OCI-LY7 (cell line): ENCODE measurements at regions not wholly inside any gene's neighbourhood (a gene's known extent, or its start where the extent isn't known, plus 50 kb on each side); places are given as distances from the start of the nearest gene placed in this dataset.

Experiments
- BruUV-seq: library from RNA; stranded (reverse); fragments of 400-500 nt; replicated peaks from 2 replicates; lab custom pipeline; 2021; lab: Mats Ljungman, UMichigan
- CTCF ChIA-PET: fragments of 300-600 bp; sonication (Branson Sonifier 250); formaldehyde crosslinking; loops from one replicate; lab custom pipeline; 2022; ENCODE audit warnings: antibody characterized with exemption; ENCODE audit not compliant: unreplicated experiment; lab: Charles Lee
- POLR2A ChIA-PET: fragments of 300-600 bp; sonication (Branson Sonifier 250); formaldehyde crosslinking; loops from one replicate; lab custom pipeline; 2022; ENCODE audit warnings: antibody characterized with exemption; lab: Charles Lee
- DNase-seq: peaks from one replicate; pipeline ENCODE4 v3.0.0-alpha.2; 2015; ENCODE audit warnings: low spot score
- H2AFZ ChIP-seq: fragments of 200-600 bp; sonication (generic), shearing (Covaris generic); 2 replicates; pipeline ENCODE4 v1.6.1; 2014; ENCODE audit warnings: mild to moderate bottlenecking, antibody characterized with exemption, low read length, moderate library complexity
- H3K27ac ChIP-seq: fragments of 200-600 bp; sonication (generic); 2 replicates; pipeline ENCODE4 v1.5.1; 2014; ENCODE audit warnings: mixed run types, low read depth, mild to moderate bottlenecking, moderate library complexity, low read length, inconsistent platforms; ENCODE audit not compliant: poor library complexity, severe bottlenecking
- H3K36me3 ChIP-seq: fragments of 200-600 bp; sonication (generic); 2 replicates; pipeline ENCODE4 v1.6.1; 2014; ENCODE audit warnings: mild to moderate bottlenecking, antibody characterized with exemption, low read length, moderate library complexity, mixed read lengths; ENCODE audit not compliant: insufficient read depth
- H3K4me1 ChIP-seq: fragments of 200-600 bp; sonication (generic); 2 replicates; pipeline ENCODE4 v1.5.1; 2014; ENCODE audit warnings: mild to moderate bottlenecking, low read length; ENCODE audit not compliant: insufficient read depth, poor library complexity, severe bottlenecking
- H3K4me2 ChIP-seq: fragments of 200-600 bp; sonication (generic); 2 replicates; pipeline ENCODE4 v1.6.1; 2014; ENCODE audit warnings: mild to moderate bottlenecking, low read length
- H3K4me3 ChIP-seq: fragments of 200-600 bp; sonication (generic); 2 replicates; pipeline ENCODE4 v1.5.1; 2014; ENCODE audit warnings: mild to moderate bottlenecking, low read depth, low read length; ENCODE audit not compliant: poor library complexity, severe bottlenecking
- H3K79me2 ChIP-seq: fragments of 200-600 bp; sonication (generic); 2 replicates; pipeline ENCODE4 v1.6.1; 2016; ENCODE audit warnings: low read depth, mild to moderate bottlenecking, low read length, moderate library complexity, mixed read lengths; ENCODE audit not compliant: insufficient read depth
- H3K9me2 ChIP-seq: fragments of 200-600 bp; sonication (generic); 2 replicates; pipeline ENCODE4 v1.6.1; 2016; ENCODE audit warnings: mild to moderate bottlenecking, low read length, mixed read lengths; ENCODE audit not compliant: insufficient read depth
- H3K9me3 ChIP-seq: fragments of 200-600 bp; sonication (generic); 2 replicates; pipeline ENCODE4 v1.6.1; 2014; ENCODE audit warnings: mild to moderate bottlenecking, mixed run types, low read length, mixed read lengths
- H4K20me1 ChIP-seq: fragments of 200-600 bp; sonication (generic); 2 replicates; pipeline ENCODE4 v1.6.1; 2014; ENCODE audit warnings: mild to moderate bottlenecking, antibody characterized with exemption, low read length, moderate library complexity, mixed read lengths; ENCODE audit not compliant: insufficient read depth
- CTCF ChIP-seq: fragments of 200-600 bp; sonication (generic); conservative IDR thresholded peaks from 2 replicates; pipeline ENCODE4 v1.5.1; 2014; ENCODE audit warnings: mild to moderate bottlenecking, antibody characterized with exemption, low read length, moderate library complexity, mixed read lengths
- EZH2phosphoT487 ChIP-seq: fragments of 200-600 bp; sonication (generic); IDR thresholded peaks from 2 replicates; pipeline ENCODE4 v1.6.1; 2018; ENCODE audit warnings: low read depth, borderline replicate concordance, mild to moderate bottlenecking, mixed run types, antibody characterized with exemption, low read length, moderate library complexity, mixed read lengths
- intact Hi-C: fragments of 100-400 bp; cut with micrococcal nuclease; formaldehyde crosslinking; loops from one replicate; pipeline ENCODE4 v1.10.0; 2022; ENCODE audit not compliant: unreplicated experiment

- BruUV-seq, result no TSS peak
- CTCF ChIA-PET, result interaction anchor here (0.5 kb wide), 1 partner anchor 138 kb away, joined by 4 read pairs; no protein-coding TSS in a partner anchor
These were observed 109.9 kb downstream of the COPS8 start for GRCh38 chr2:237195396-237196120.

GRCh38 chr2:237196409-237196808, 110.7 kb downstream of the COPS8 start:
- Histone ChIP-seq H2AFZ (no peak overlapping the region), H4K20me1 (no peaks in the 10 kb centered on the region)
- DNase-seq, result no peak

More at GRCh38 chr2:237195396-237196120, 109.9 kb downstream of the COPS8 start:
- Histone ChIP-seq H3K79me2 (no peaks in the 10 kb centered on the region), H3K36me3 (no peaks in the 10 kb centered on the region), H3K27ac (no peak overlapping the region), H3K9me3 (no peaks in the 10 kb centered on the region), H3K4me2 (no peak overlapping the region), H3K4me3 (no peak overlapping the region), H3K9me2 (no peaks in the 10 kb centered on the region), H3K4me1 (peaks cover 14% of the 10 kb centered on the region), H2AFZ (no peak overlapping the region), H4K20me1 (no peaks in the 10 kb centered on the region)
- intact Hi-C loops, result no loop called here
- DNase-seq, result no peak
- no peak for TF ChIP-seq EZH2phosphoT487
- TF ChIP-seq CTCF, result no peak
- POLR2A ChIA-PET, result interaction anchor here (1.2 to 1.3 kb wide), 3 partner anchors 22 to 109 kb away, joined by 3 to 4 read pairs (median 3); no protein-coding TSS in a partner anchor

More at GRCh38 chr2:237196409-237196808, 110.7 kb downstream of the COPS8 start:
- Histone ChIP-seq H3K9me3 (no peaks in the 10 kb centered on the region), H3K4me1 (peaks cover 14% of the 10 kb centered on the region), H3K4me2 (no peak overlapping the region), H3K27ac (no peak overlapping the region), H3K79me2 (no peaks in the 10 kb centered on the region), H3K4me3 (no peak overlapping the region), H3K9me2 (no peaks in the 10 kb centered on the region), H3K36me3 (no peaks in the 10 kb centered on the region)
- CTCF ChIA-PET, result interaction anchor here (1.2 kb wide), 1 partner anchor 627 kb away, joined by 3 read pairs; the partner anchor contains the start of gene ACKR3
- TF ChIP-seq EZH2phosphoT487 (no peak), CTCF (no peak)
- intact Hi-C loops, result no loop called here
- POLR2A ChIA-PET, result interaction anchor here (0.6 to 1.5 kb wide), 7 partner anchors 10 to 503 kb away, joined by 3 to 5 read pairs (median 4); no protein-coding TSS in a partner anchor
- no TSS peak for BruUV-seq
